Astrocyte (in vitro differentiated cells and primary cell): ENCODE measurements at regions not wholly inside any gene's neighbourhood (a gene's known extent, or its start where the extent isn't known, plus 50 kb on each side); places are given as distances from the start of the nearest gene placed in this dataset.

Experiments
- DNase-seq: peaks from one replicate; pipeline ENCODE4 v3.0.0-alpha.2; 2010; ENCODE audit warnings: low read depth
- FAIRE-seq: peaks from 2 replicates; lab custom pipeline; 2011; peaks lifted over from hg19 to GRCh38; lab: Jason Lieb, UNC
- H2AFZ ChIP-seq: 2 replicates; pipeline ENCODE4 v1.6.0; 2012; ENCODE audit warnings: low read depth, low read length, inconsistent platforms
- H3K27ac ChIP-seq: 2 replicates; pipeline ENCODE4 v1.5.1; 2011; ENCODE audit warnings: low read depth, low read length, inconsistent platforms
- H3K27me3 ChIP-seq: 2 replicates; pipeline ENCODE4 v1.6.0; 2011; ENCODE audit warnings: low read length, inconsistent platforms; ENCODE audit not compliant: insufficient read depth
- H3K36me3 ChIP-seq: 2 replicates; pipeline ENCODE4 v1.5.1; 2011; ENCODE audit warnings: low read length, inconsistent platforms; ENCODE audit not compliant: insufficient read depth
- H3K4me1 ChIP-seq: 2 replicates; pipeline ENCODE4 v1.5.1; 2011; ENCODE audit warnings: low read length, inconsistent platforms; ENCODE audit not compliant: insufficient read depth
- H3K4me2 ChIP-seq: 2 replicates; pipeline ENCODE4 v1.6.0; 2012; ENCODE audit warnings: low read length, inconsistent platforms
- H3K4me3 ChIP-seq: 2 replicates; pipeline ENCODE4 v1.5.1; 2011; ENCODE audit warnings: low read depth, mild to moderate bottlenecking, low read length, inconsistent platforms; ENCODE audit not compliant: insufficient read depth
- H3K79me2 ChIP-seq: 2 replicates; pipeline ENCODE4 v1.6.0; 2012; ENCODE audit warnings: mild to moderate bottlenecking, low read length, inconsistent platforms; ENCODE audit not compliant: insufficient read depth
- H3K9ac ChIP-seq: 2 replicates; pipeline ENCODE4 v1.6.0; 2012; ENCODE audit warnings: mild to moderate bottlenecking, low read length, inconsistent platforms
- H3K9me3 ChIP-seq: 2 replicates; pipeline ENCODE4 v1.5.1; 2012; ENCODE audit warnings: low read depth, mild to moderate bottlenecking, low read length, inconsistent platforms; ENCODE audit not compliant: insufficient read depth
- H4K20me1 ChIP-seq: 2 replicates; pipeline ENCODE4 v1.6.0; 2012; ENCODE audit warnings: low read length, inconsistent platforms; ENCODE audit not compliant: insufficient read depth
- H3K27ac Mint-ChIP-seq: one replicate; pipeline ENCODE4 v1.8.0; 2021; ENCODE audit warnings: mild to moderate bottlenecking, mixed read lengths; ENCODE audit not compliant: unreplicated experiment
- H3K27me3 Mint-ChIP-seq: one replicate; pipeline ENCODE4 v1.8.0; 2021; ENCODE audit warnings: low read depth, mixed read lengths; ENCODE audit not compliant: unreplicated experiment
- H3K36me3 Mint-ChIP-seq: one replicate; pipeline ENCODE4 v1.8.0; 2021; ENCODE audit warnings: low read depth, mixed read lengths; ENCODE audit not compliant: unreplicated experiment
- H3K4me1 Mint-ChIP-seq: one replicate; pipeline ENCODE4 v1.8.0; 2021; ENCODE audit warnings: low read depth, mixed read lengths; ENCODE audit not compliant: unreplicated experiment
- H3K4me3 Mint-ChIP-seq: one replicate; pipeline ENCODE4 v1.8.0; 2021; ENCODE audit warnings: mild to moderate bottlenecking, moderate library complexity, mixed read lengths; ENCODE audit not compliant: unreplicated experiment
- H3K9me3 Mint-ChIP-seq: one replicate; pipeline ENCODE4 v1.8.0; 2021; ENCODE audit warnings: mild to moderate bottlenecking, mixed read lengths; ENCODE audit not compliant: unreplicated experiment
- EZH2 ChIP-seq: IDR thresholded peaks from 2 replicates; pipeline ENCODE4 v1.6.1; 2012; ENCODE audit warnings: mild to moderate bottlenecking, low read length, inconsistent platforms; ENCODE audit not compliant: insufficient read depth
- TF ChIP-seq, protein P1 (sequence below): IDR thresholded peaks from 2 replicates; pipeline ENCODE4 v1.5.1; 2011; ENCODE audit warnings: low read depth, mild to moderate bottlenecking, inconsistent platforms, low read length, moderate library complexity; ENCODE audit not compliant: insufficient read depth

DNA sequence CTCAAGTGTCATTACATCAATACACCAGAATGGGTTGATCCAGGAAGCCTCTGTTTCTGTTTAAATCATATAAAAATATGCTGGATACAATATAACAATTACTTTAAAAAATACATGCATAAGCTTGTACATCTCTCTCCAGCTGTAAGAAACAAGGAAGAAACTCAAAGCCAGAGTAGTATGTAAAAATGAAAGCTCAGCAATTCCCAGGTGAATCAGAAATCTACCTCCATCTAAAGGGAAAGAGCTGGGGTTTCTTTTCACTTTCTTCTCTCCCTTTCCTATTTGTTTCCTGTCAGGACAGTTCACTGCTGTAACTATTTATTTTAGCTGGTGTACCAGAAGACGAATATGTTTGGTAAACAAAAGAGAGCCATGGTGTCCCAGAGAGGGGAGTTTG, 301.0 kb upstream of the C1orf87 start:
- Histone ChIP-seq H3K36me3 (no peaks in the 10 kb centered on the region), H3K9ac (no peak overlapping the region), H3K27ac (no peak overlapping the region), H3K79me2 (no peaks in the 10 kb centered on the region), H3K9me3 (no peaks in the 10 kb centered on the region), H3K27me3 (no peaks in the 10 kb centered on the region), H4K20me1 (no peaks in the 10 kb centered on the region), H2AFZ (no peak overlapping the region), H3K4me3 (no peak overlapping the region), H3K4me1 (no peaks in the 10 kb centered on the region), H3K4me2 (no peak overlapping the region)
- Mint-ChIP-seq H3K27ac (no peak overlapping the region), H3K36me3 (peaks cover 3% of the 10 kb centered on the region), H3K27me3 (peaks cover 3% of the 10 kb centered on the region), H3K4me3 (no peak overlapping the region), H3K9me3 (peaks cover 5% of the 10 kb centered on the region), H3K4me1 (peaks cover 4% of the 10 kb centered on the region)
- TF ChIP-seq, protein P1, sequence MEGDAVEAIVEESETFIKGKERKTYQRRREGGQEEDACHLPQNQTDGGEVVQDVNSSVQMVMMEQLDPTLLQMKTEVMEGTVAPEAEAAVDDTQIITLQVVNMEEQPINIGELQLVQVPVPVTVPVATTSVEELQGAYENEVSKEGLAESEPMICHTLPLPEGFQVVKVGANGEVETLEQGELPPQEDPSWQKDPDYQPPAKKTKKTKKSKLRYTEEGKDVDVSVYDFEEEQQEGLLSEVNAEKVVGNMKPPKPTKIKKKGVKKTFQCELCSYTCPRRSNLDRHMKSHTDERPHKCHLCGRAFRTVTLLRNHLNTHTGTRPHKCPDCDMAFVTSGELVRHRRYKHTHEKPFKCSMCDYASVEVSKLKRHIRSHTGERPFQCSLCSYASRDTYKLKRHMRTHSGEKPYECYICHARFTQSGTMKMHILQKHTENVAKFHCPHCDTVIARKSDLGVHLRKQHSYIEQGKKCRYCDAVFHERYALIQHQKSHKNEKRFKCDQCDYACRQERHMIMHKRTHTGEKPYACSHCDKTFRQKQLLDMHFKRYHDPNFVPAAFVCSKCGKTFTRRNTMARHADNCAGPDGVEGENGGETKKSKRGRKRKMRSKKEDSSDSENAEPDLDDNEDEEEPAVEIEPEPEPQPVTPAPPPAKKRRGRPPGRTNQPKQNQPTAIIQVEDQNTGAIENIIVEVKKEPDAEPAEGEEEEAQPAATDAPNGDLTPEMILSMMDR, result no peak
- TF ChIP-seq EZH2, result no peak
- no peak for FAIRE-seq
- no peak for DNase-seq

DNA sequence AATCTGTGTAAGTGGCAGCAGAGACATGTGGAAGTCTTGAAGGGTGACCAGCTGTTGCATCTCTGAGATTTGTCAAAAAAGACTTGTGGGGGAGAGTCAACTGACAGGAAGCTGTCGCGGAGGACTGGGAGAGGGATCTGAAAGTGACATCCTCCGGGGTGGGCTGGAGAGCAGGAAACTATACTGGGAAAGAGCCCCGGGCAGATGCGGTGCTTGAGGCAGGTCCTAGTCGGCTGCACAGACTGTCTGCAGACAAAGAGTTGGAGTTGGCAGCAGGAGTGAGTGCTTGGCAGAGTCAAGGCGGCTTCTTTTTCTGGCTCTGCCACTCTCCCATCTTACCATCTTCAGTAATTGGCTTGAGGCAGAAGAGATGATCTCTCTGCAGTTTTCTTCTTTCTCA, 294.0 kb upstream of the C1orf87 start:
- H3K4me3 Mint-ChIP-seq, result no peak overlapping the region
- no peaks in the 10 kb centered on the region for H3K36me3 ChIP-seq
- H3K27ac ChIP-seq, result no peak overlapping the region
- no peak overlapping the region for H2AFZ ChIP-seq
- H3K9ac ChIP-seq, result no peak overlapping the region
- no peaks in the 10 kb centered on the region for H3K27me3 ChIP-seq
- H3K4me1 ChIP-seq, result no peaks in the 10 kb centered on the region
- H3K9me3 Mint-ChIP-seq, result peaks cover 4% of the 10 kb centered on the region
- TF ChIP-seq EZH2, result no peak
- TF ChIP-seq, protein P1, result no peak
- no peaks in the 10 kb centered on the region for H3K27me3 Mint-ChIP-seq
- FAIRE-seq (no peak), DNase-seq (no peak)
- no peaks in the 10 kb centered on the region for H3K9me3 ChIP-seq
- H3K36me3 Mint-ChIP-seq, result peaks cover 3% of the 10 kb centered on the region
- H3K4me1 Mint-ChIP-seq, result peaks cover 2% of the 10 kb centered on the region
- no peak overlapping the region for H3K4me3 ChIP-seq
- no peak overlapping the region for H3K4me2 ChIP-seq
- H4K20me1 ChIP-seq, result no peaks in the 10 kb centered on the region
- H3K27ac Mint-ChIP-seq, result no peak overlapping the region
- H3K79me2 ChIP-seq, result no peaks in the 10 kb centered on the region

DNA sequence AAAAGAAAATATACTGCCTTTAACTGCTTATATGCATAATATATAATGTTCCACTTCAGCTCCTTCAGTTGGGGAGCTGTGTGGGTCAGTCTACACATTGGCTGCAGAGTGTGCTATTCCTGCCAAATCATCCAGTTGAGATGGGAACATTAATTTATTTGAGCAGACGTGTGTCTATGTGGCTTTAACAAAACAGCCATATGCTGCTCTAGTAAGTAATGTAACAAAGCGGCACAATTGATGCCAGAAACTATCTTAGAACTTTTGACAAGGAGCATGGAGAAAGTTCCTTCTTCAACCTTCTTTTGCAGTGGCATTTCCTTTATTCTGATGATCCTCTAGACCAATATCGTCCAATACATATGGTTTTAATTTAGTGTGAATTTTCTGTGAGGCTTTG, 285.9 kb upstream of the C1orf87 start:
- no peaks in the 10 kb centered on the region for H3K9me3 Mint-ChIP-seq
- H3K27ac Mint-ChIP-seq, result no peak overlapping the region
- H3K27me3 Mint-ChIP-seq, result no peaks in the 10 kb centered on the region
- no peak overlapping the region for H3K4me3 Mint-ChIP-seq
- Histone ChIP-seq H4K20me1 (no peaks in the 10 kb centered on the region), H3K36me3 (no peaks in the 10 kb centered on the region), H3K27ac (no peak overlapping the region), H3K4me1 (no peaks in the 10 kb centered on the region), H3K4me3 (no peak overlapping the region), H3K9ac (no peak overlapping the region), H3K27me3 (no peaks in the 10 kb centered on the region), H3K4me2 (no peak overlapping the region), H2AFZ (no peak overlapping the region), H3K9me3 (no peaks in the 10 kb centered on the region), H3K79me2 (no peaks in the 10 kb centered on the region)
- FAIRE-seq (no peak), DNase-seq (no peak)
- no peaks in the 10 kb centered on the region for H3K36me3 Mint-ChIP-seq
- no peaks in the 10 kb centered on the region for H3K4me1 Mint-ChIP-seq
- TF ChIP-seq, protein P1, result no peak
- no peak for TF ChIP-seq EZH2
